Skeletal muscle cell (primary cell): ENCODE measurements at regions not wholly inside any gene's neighbourhood (a gene's known extent, or its start where the extent isn't known, plus 50 kb on each side); places are given as distances from the start of the nearest gene placed in this dataset.
"Not testable (repeated sequence)": the region's sequence is repeated elsewhere in the genome, so short reads cannot be mapped to it uniquely, and the experiment has no call there.

Experiments used
- DNase-seq: peaks from one replicate; pipeline ENCODE4 v3.0.0-alpha.2; 2010; ENCODE audit warnings: low read depth
- H3K4me3 ChIP-seq: 2 replicates; pipeline ENCODE4 v1.5.1; 2011; ENCODE audit warnings: low read depth, mild to moderate bottlenecking, control low read depth, low read length, moderate library complexity

GRCh38 chr4:116243431-116243830 is 841.9 kb downstream of the TRAM1L1 start:
- no peak overlapping the region for H3K4me3 ChIP-seq
- no peak for DNase-seq

- H3K4me3 ChIP-seq, result no peak overlapping the region
- no peak for DNase-seq
Measured at GRCh38 chr4:116233971-116234370, 851.4 kb downstream of the TRAM1L1 start.

- DNase-seq, H3K4me3 ChIP-seq: not testable (repeated sequence)
Measured at GRCh38 chr4:116231999-116232398, 853.4 kb downstream of the TRAM1L1 start.

- DNase-seq, result no peak
- no peak overlapping the region for H3K4me3 ChIP-seq
Measured at GRCh38 chr4:116229420-116229819, 856.0 kb downstream of the TRAM1L1 start.

GRCh38 chr4:116223040-116223732 is 862.2 kb downstream of the TRAM1L1 start:
- H3K4me3 ChIP-seq, result no peak overlapping the region
- no peak for DNase-seq

GRCh38 chr4:116217781-116218180 is 867.6 kb downstream of the TRAM1L1 start:
- no peak overlapping the region for H3K4me3 ChIP-seq
- DNase-seq, result no peak

GRCh38 chr4:116215622-116216021 is 869.8 kb downstream of the TRAM1L1 start:
- no peak overlapping the region for H3K4me3 ChIP-seq
- DNase-seq, result no peak

- no peak for DNase-seq
- H3K4me3 ChIP-seq, result no peak overlapping the region
Measured at GRCh38 chr4:116202524-116202923, 882.9 kb downstream of the TRAM1L1 start.

- no peak overlapping the region for H3K4me3 ChIP-seq
- no peak for DNase-seq
Measured at GRCh38 chr4:116197317-116197809, 888.0 kb downstream of the TRAM1L1 start.

GRCh38 chr4:116183241-116183640 is 902.1 kb downstream of the TRAM1L1 start:
- DNase-seq, result no peak
- H3K4me3 ChIP-seq, result no peak overlapping the region

- DNase-seq, result no peak
- H3K4me3 ChIP-seq, result no peak overlapping the region
Measured at GRCh38 chr4:116180157-116180601, 905.2 kb downstream of the TRAM1L1 start.

- DNase-seq, H3K4me3 ChIP-seq: not testable (repeated sequence)
Measured at GRCh38 chr4:116151371-116151770, 934.0 kb downstream of the TRAM1L1 start.

- H3K4me3 ChIP-seq, result no peak overlapping the region
- DNase-seq, result no peak
Measured at GRCh38 chr4:116150152-116150551, 935.2 kb downstream of the TRAM1L1 start.

GRCh38 chr4:116143198-116143597 is 942.2 kb downstream of the TRAM1L1 start:
- H3K4me3 ChIP-seq, result no peak overlapping the region
- no peak for DNase-seq

- DNase-seq, result no peak
- H3K4me3 ChIP-seq, result no peak overlapping the region
Measured at GRCh38 chr4:116132946-116133345, 952.4 kb downstream of the TRAM1L1 start.

- no peak for DNase-seq
- H3K4me3 ChIP-seq, result no peak overlapping the region
Measured at GRCh38 chr4:116126794-116127193, 958.6 kb downstream of the TRAM1L1 start.

GRCh38 chr4:116122124-116122523 is 963.3 kb downstream of the TRAM1L1 start:
- peak; percentile 5 for DNase-seq
- H3K4me3 ChIP-seq, result no peak overlapping the region

- peak; percentile 1 for DNase-seq
- no peak overlapping the region for H3K4me3 ChIP-seq
Measured at GRCh38 chr4:116118221-116118620, 967.2 kb downstream of the TRAM1L1 start.

GRCh38 chr4:116112861-116113260 is 972.5 kb downstream of the TRAM1L1 start:
- not testable (repeated sequence) for DNase-seq, H3K4me3 ChIP-seq

GRCh38 chr4:116110713-116111112 is 974.7 kb downstream of the TRAM1L1 start:
- H3K4me3 ChIP-seq, result no peak overlapping the region
- DNase-seq, result no peak

- H3K4me3 ChIP-seq, result no peak overlapping the region
- DNase-seq, result no peak
Measured at GRCh38 chr4:116108606-116109005, 976.8 kb downstream of the TRAM1L1 start.
